RWPE2 (cell line): ENCODE measurements at regions not wholly inside any gene's neighbourhood (a gene's known extent, or its start where the extent isn't known, plus 50 kb on each side); places are given as distances from the start of the nearest gene placed in this dataset.

Source experiments
- ATAC-seq: fragments of 200-7000 bp; cut with Tn5 transposase; 3 replicates; pipeline ENCODE4 v1.9.1; 2021; ENCODE audit warnings: low read depth
- DNase-seq: peaks from one replicate; pipeline ENCODE4 v3.0.0-alpha.2; 2020; ENCODE audit warnings: low spot score
- H3K27ac ChIP-seq: fragments of 450-650 bp; 2 replicates; pipeline ENCODE4 v1.5.1; 2017; ENCODE audit warnings: mild to moderate bottlenecking; ENCODE audit not compliant: poor library complexity, severe bottlenecking
- H3K27me3 ChIP-seq: fragments of 250-450 bp; sonication (Bioruptor Pico); 2 replicates; pipeline ENCODE4 v1.5.1; 2021; ENCODE audit warnings: mild to moderate bottlenecking, moderate library complexity; ENCODE audit not compliant: insufficient read depth, poor library complexity, severe bottlenecking
- H3K36me3 ChIP-seq: fragments of 250-450 bp; sonication (Bioruptor Pico); 2 replicates; pipeline ENCODE4 v1.5.1; 2020; ENCODE audit warnings: low read depth, mild to moderate bottlenecking, moderate library complexity
- H3K4me1 ChIP-seq: fragments of 250-450 bp; sonication (Bioruptor Pico); 2 replicates; pipeline ENCODE4 v1.5.1; 2021; ENCODE audit warnings: mild to moderate bottlenecking, moderate library complexity; ENCODE audit not compliant: insufficient read depth, poor library complexity, severe bottlenecking
- H3K4me3 ChIP-seq: fragments of 250-450 bp; sonication (Bioruptor Pico); 2 replicates; pipeline ENCODE4 v1.5.1; 2021; ENCODE audit warnings: mild to moderate bottlenecking, moderate library complexity; ENCODE audit not compliant: severe bottlenecking
- H3K9me3 ChIP-seq: fragments of 250-450 bp; sonication (Bioruptor Pico); 2 replicates; pipeline ENCODE4 v1.5.1; 2021; ENCODE audit warnings: mild to moderate bottlenecking, moderate library complexity; ENCODE audit not compliant: severe bottlenecking
- CTCF ChIP-seq: fragments of 450-650 bp; IDR thresholded peaks from one replicate; pipeline ENCODE4 v1.5.1; 2017; ENCODE audit warnings: mild to moderate bottlenecking, moderate library complexity; ENCODE audit not compliant: poor library complexity, severe bottlenecking

GRCh38 chr2:111219285-111219684 lies 98.6 kb downstream of the BCL2L11 start:
- no peak for TF ChIP-seq CTCF
- no peak overlapping the region for H3K27ac ChIP-seq
- DNase-seq = no peak

GRCh38 chr2:111219734-111220505 lies 99.2 kb downstream of the BCL2L11 start:
- Histone ChIP-seq H3K4me3 (no peak overlapping the region), H3K9me3 (no peaks in the 10 kb centered on the region), H3K36me3 (no peaks in the 10 kb centered on the region), H3K27me3 (no peaks in the 10 kb centered on the region), H3K27ac (no peak overlapping the region), H3K4me1 (no peaks in the 10 kb centered on the region)
- TF ChIP-seq CTCF = no peak
- no peak for DNase-seq
- no peak for ATAC-seq

More at GRCh38 chr2:111219285-111219684, 98.6 kb downstream of the BCL2L11 start:
- Histone ChIP-seq H3K4me1 (no peaks in the 10 kb centered on the region), H3K9me3 (peaks cover 2% of the 10 kb centered on the region), H3K27me3 (no peaks in the 10 kb centered on the region), H3K36me3 (no peaks in the 10 kb centered on the region), H3K4me3 (no peak overlapping the region)
- no peak for ATAC-seq

GRCh38 chr2:111220962-111221361 lies 100.2 kb downstream of the BCL2L11 start:
- Histone ChIP-seq H3K4me1 (no peaks in the 10 kb centered on the region), H3K4me3 (no peak overlapping the region), H3K27me3 (no peaks in the 10 kb centered on the region), H3K27ac (no peak overlapping the region), H3K36me3 (no peaks in the 10 kb centered on the region), H3K9me3 (no peaks in the 10 kb centered on the region)
- no peak for TF ChIP-seq CTCF
- DNase-seq = no peak
- ATAC-seq = no peak

- Histone ChIP-seq H3K27ac (no peak overlapping the region), H3K4me1 (peaks cover 2% of the 10 kb centered on the region), H3K27me3 (no peaks in the 10 kb centered on the region), H3K9me3 (no peaks in the 10 kb centered on the region), H3K4me3 (no peak overlapping the region), H3K36me3 (no peaks in the 10 kb centered on the region)
- ATAC-seq = no peak
- no peak for TF ChIP-seq CTCF
- no peak for DNase-seq
Measured at GRCh38 chr2:111221701-111222100, 101.0 kb downstream of the BCL2L11 start.

- Histone ChIP-seq H3K4me1 (peaks cover 8% of the 10 kb centered on the region), H3K4me3 (no peak overlapping the region), H3K36me3 (no peaks in the 10 kb centered on the region), H3K27me3 (no peaks in the 10 kb centered on the region), H3K9me3 (no peaks in the 10 kb centered on the region), H3K27ac (no peak overlapping the region)
- no peak for DNase-seq
- TF ChIP-seq CTCF = no peak
- ATAC-seq = no peak
Measured at GRCh38 chr2:111222204-111222866, 101.6 kb downstream of the BCL2L11 start.
